ENCODE measurements at regions not wholly inside any gene's neighbourhood (a gene's known extent, or its start where the extent isn't known, plus 50 kb on each side); places are given as distances from the start of the nearest gene placed in this dataset.

- TF ChIP-seq POLR2A (IDR thresholded peaks at IDR 0.05; ENCODE audit: low read depth, low read length) (no peak), POLR2AphosphoS5 (IDR thresholded peaks at IDR 0.05; ENCODE audit: low read depth, low read length) (no peak), TAF1 (IDR thresholded peaks at IDR 0.05; ENCODE audit: low read depth, low read length) (no peak)
Measured at GRCh38 chr6:26170951-26171841, 84.0 kb downstream of the HFE start.

Data from GM12891 (cell line).